ENCODE measurements at regions not wholly inside any gene's neighbourhood (a gene's known extent, or its start where the extent isn't known, plus 50 kb on each side); places are given as distances from the start of the nearest gene placed in this dataset.

DNA sequence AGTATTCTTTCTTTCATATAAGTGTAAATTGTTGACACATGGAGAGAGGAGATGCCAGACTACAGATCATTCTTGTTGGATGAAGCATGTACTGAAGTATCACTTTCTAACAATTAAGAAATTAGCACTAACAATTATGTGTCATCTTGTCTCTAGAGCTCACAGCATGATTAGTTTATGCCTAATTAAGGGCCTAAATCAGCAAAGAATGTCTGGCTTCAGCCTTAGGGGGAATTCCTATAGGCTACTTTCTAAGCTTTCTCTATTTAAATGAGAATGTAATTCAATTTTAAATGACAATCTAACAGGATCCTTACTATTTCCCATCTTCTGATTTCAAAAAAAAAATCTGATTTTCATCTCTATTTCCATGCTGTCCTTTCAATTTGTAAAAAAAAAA is 371.0 kb downstream of the EPHA7 start:
- intact Hi-C loops (cut with micrococcal nuclease; ENCODE audit: unreplicated experiment) (no loop called here), in situ Hi-C loops (cut with MboI) (no loop called here)
- no TSS peak for BruUV-seq (replicated peaks)
- no peak for DNase-seq (ENCODE audit: low read depth, low spot score)
- Histone ChIP-seq H3K79me2 (ENCODE audit: control insufficient read depth, insufficient read depth, low read length) (no peaks in the 10 kb centered on the region), H3K27ac (ENCODE audit: control insufficient read depth, insufficient read depth) (no peak overlapping the region), H3K36me3 (ENCODE audit: control insufficient read depth in 2 of 2, insufficient read depth in 2 of 2, low read length in 1 of 2) (no peaks in the 10 kb centered on the region), H3K9ac (ENCODE audit: control insufficient read depth, insufficient read depth, low read length) (no peak overlapping the region), H3K4me1 (ENCODE audit: control insufficient read depth, insufficient read depth, low read length) (no peaks in the 10 kb centered on the region), H3K4me2 (ENCODE audit: control insufficient read depth, insufficient read depth) (no peak overlapping the region), H3K9me3 (replicated peaks; ENCODE audit: control insufficient read depth, insufficient read depth, low read length) (no peaks in the 10 kb centered on the region), H3K27me3 (replicated peaks in 1 of 2; ENCODE audit: control insufficient read depth in 2 of 2, insufficient read depth in 2 of 2, low read length in 1 of 2) (no peaks in the 10 kb centered on the region), H3K4me3 (no peak overlapping the region), H4K20me1 (ENCODE audit: control insufficient read depth, insufficient read depth) (no peaks in the 10 kb centered on the region), H2AFZ (ENCODE audit: control insufficient read depth, low read depth, low read length) (no peak overlapping the region)
- no peak for FAIRE-seq
- CTCF ChIA-PET = interaction anchor here (1.0 kb wide), 1 partner anchor 10 kb away, joined by 3 read pairs; no protein-coding TSS in a partner anchor
- POLR2A ChIA-PET = no interaction called here
- no peak for ATAC-seq
- RAD21 ChIA-PET (ENCODE audit: unreplicated experiment) = no interaction called here
- SMC1A ChIA-PET (ENCODE audit: uncharacterized antibody, unreplicated experiment) = no interaction called here
- TF ChIP-seq ETV6 (conservative IDR thresholded peaks at IDR 0.05 in 1 of 2, IDR thresholded peaks at IDR 0.05 in 1 of 2; ENCODE audit: borderline replicate concordance in 1 of 2, low read depth in 1 of 2) (no peak), TARDBP (IDR thresholded peaks at IDR 0.05; ENCODE audit: borderline replicate concordance) (no peak), POLR2AphosphoS5 (IDR thresholded peaks at IDR 0.05; ENCODE audit: low read length) (no peak), SMAD1 (IDR thresholded peaks at IDR 0.05; ENCODE audit: low read depth, partially characterized antibody) (no peak), RAD21 (IDR thresholded peaks at IDR 0.05; ENCODE audit: insufficient read depth, low read depth, low read length) (no peak), NFIC (IDR thresholded peaks at IDR 0.05; ENCODE audit: low read depth, low read length) (no peak), BACH1 (IDR thresholded peaks at IDR 0.05; ENCODE audit: borderline replicate concordance) (no peak), IKZF2 (IDR thresholded peaks at IDR 0.05) (no peak), ZBTB11 (CRISPR knock-in tag; IDR thresholded peaks at IDR 0.05) (no peak)
- TF ChIP-seq, protein P1, sequence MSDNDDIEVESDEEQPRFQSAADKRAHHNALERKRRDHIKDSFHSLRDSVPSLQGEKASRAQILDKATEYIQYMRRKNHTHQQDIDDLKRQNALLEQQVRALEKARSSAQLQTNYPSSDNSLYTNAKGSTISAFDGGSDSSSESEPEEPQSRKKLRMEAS (IDR thresholded peaks at IDR 0.05; ENCODE audit: low read depth, low read length) = no peak
- TF ChIP-seq, protein P2, sequence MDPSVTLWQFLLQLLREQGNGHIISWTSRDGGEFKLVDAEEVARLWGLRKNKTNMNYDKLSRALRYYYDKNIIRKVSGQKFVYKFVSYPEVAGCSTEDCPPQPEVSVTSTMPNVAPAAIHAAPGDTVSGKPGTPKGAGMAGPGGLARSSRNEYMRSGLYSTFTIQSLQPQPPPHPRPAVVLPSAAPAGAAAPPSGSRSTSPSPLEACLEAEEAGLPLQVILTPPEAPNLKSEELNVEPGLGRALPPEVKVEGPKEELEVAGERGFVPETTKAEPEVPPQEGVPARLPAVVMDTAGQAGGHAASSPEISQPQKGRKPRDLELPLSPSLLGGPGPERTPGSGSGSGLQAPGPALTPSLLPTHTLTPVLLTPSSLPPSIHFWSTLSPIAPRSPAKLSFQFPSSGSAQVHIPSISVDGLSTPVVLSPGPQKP (IDR thresholded peaks at IDR 0.05; ENCODE audit: low read depth, low read length) = no peak

Data from GM12878 (cell line).